NCI-H82 (cell line): ENCODE measurements at regions not wholly inside any gene's neighbourhood (a gene's known extent, or its start where the extent isn't known, plus 50 kb on each side); places are given as distances from the start of the nearest gene placed in this dataset.
"Not testable (repeated sequence)": the region's sequence is repeated elsewhere in the genome, so short reads cannot be mapped to it uniquely, and the experiment has no call there.

Source experiments
- DNase-seq: peaks from one replicate; lab custom pipeline; 2025; lab: John Stamatoyannopoulos, UW

DNA sequence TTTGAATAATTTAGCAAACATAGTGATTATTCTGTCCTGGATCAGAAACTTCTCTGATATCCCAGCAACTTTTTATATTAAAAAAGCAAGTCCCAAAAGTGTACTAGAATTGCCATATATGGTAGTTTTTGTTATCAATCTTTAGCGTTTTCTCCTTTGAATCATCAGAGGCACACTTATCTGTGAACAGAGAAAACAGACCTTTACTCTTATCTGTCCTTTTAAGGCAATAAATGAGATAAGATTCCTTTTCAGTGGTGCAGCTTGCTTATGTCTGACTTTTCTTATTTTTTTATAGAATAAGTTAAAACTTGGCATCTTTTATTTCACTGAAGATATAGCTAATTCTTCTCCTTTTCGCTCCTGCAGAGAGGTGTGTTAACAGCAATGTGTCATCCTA lies 458.1 kb upstream of the PCDH10 start:
- DNase-seq, result no peak

DNA sequence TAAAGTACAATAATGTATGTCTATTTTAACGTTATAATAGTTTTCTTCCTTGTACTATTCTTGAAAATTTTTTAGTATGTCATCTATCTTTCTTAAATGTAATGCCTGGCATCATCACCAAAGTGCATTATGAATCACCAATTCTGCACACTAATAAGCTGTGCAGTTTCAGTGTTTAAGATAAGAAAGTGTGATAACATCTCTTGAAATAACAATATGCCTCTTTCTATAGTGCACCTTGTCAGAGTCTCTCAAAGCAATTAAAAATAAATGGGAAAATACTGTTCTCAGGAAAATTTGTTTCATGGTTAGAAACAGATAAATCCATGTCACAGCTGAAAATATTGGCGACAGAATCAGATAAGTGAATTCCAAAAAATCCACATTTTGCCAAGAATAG lies 457.4 kb upstream of the PCDH10 start:
- no peak for DNase-seq

DNA sequence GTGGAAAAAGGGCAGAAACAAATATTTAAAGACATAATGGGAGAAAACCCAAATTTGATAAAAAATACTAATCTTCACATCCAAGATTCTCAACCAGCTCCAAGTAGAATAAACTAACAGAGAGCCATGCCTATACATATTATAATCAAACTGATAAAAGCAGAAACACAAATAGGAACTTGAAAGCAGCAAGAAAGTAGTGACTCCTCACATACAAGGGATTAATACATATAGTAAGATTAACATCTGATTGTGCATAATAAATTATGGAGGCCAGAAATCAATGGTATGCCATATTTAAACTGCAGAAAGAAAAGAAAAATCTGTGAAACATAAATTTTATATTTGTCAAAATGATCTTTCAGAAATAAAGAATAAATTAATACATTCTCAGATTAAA lies 454.3 kb upstream of the PCDH10 start:
- DNase-seq, result no peak

DNA sequence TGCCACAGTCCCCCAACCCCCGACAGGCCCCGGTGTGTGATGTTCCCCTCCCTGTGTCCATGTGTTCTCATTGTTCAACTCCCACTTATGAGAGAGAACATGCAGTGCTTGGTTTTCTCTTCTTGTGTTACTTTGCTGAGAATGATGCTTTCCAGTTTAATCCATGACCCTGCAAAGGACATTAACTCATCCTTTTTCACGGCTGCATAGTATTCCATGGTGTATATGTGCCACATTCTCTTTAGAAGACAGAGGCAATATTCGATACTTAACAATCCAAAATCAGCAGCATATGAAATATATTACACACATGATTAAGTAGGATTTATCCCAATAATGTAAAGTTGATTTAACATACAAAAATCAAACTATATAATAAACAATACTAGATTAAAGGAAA lies 451.6 kb upstream of the PCDH10 start:
- DNase-seq, result not testable (repeated sequence)

DNA sequence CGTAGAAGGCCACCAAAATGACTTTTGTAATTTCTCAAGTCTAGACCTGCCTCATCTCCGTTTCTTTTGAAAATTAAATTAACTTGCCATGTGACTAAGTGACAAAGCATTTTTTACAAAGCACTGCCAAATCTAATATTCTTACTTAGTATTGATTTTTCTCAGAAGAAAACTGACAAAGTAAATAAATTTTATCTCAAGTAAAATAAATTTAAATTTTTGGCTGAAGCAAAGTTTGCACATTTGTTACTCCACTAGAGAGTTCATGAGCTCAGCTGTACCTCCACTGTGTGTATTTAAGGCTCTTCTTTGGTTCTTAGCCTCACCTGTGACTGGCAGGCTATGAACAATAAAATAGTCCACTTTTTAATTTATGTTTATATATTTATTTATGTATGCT lies 441.1 kb upstream of the PCDH10 start:
- no peak for DNase-seq

DNA sequence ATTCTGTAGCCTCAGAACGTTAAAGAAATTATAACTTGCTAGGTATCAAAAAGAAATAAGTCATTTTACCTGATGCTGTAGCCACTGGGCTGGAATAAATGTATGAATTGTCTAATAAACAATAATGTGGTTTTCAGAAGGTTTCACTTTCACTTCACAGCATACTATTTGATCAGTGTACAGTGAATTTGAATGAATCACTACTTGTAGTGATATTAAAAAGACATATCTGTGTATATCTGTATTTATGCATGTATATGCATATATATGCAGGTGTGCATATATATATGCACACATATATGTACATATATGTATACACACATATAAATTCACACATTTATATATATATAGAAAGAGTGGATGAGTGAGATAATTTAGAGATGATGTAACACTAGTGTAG lies 440.0 kb upstream of the PCDH10 start:
- no peak for DNase-seq

DNA sequence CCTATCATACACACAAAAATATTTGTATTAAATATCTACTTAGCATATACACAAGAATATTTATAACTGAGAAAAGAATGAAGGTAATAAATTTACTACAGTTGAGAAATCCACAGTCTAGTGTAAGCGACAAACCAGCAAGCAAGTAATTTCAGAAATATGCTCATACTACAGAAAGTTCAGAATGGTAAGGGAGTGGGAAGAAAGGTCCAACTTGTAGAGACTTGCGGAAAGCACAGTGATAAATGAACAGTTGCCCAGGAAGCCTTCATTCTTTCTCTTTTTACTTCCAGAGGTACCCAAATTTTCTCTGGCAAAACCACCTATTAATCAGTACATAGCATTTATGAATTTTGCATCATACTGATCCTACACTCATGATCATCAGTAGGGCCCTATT lies 438.1 kb upstream of the PCDH10 start:
- DNase-seq, result no peak

DNA sequence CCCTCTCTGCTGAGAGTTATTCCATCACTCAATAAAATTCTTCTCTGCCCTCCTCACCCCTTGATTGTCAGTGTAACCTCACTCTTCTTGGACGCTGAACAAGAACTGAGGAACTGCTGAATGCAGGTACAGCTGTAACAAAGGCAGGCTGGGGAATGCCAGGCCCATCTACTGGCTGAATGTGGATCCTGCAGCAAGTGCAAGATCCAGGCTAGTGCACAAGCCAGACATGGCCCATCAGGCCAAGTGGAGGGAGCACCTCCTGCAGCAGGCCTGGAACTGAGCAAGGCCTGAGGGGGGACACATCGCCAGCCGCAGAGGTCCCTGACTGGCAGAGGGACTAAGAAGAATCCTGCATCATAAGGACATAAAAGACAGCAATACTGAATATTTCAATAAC lies 411.8 kb upstream of the PCDH10 start:
- no peak for DNase-seq

DNA sequence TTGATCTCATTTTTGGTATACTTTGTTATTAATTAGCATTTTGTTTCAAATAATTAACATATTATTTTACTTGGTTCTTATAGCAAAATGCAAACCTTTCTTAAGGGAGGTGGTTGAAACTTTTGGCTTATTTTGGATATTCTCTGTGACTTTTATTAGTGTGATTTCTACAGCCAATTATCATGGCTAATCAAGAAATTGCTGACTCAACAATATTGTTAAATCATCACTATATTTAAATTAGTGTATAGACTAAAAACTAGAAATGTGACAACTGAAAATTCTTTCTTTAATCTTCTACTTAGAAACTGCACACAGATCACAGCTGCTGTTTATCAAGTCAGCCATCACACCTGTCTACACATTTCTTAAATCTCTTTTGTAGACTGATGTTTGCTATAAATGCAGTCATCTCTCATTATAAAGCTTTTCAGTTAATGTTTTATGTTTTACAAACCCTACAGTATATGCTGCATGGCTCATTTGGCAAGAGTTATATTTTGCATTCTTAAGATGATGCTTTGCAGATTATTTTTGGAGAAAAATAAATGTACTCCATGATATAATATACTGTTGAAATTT lies 389.8 kb upstream of the PCDH10 start:
- DNase-seq, result peak; percentile 28

DNA sequence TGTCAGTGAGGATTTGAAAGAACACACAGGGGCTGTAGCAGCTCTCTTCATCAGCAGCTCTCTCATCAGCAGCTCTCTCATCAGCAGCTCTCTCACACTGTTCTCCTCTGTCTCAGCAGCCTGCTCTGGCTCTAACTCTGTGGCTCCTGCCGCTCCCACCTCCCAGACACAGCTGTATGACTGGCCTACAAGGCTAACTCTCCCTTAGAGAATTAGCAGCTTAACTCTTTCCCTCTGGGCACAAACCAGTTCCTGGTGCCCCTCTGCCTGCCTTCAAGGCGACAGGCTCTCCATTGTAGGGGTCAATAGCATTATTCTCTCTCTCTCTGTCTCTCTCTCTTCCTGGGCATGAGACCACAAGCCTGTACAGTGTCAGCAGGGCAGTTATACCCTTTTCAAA lies 385.6 kb upstream of the PCDH10 start:
- no peak for DNase-seq

DNA sequence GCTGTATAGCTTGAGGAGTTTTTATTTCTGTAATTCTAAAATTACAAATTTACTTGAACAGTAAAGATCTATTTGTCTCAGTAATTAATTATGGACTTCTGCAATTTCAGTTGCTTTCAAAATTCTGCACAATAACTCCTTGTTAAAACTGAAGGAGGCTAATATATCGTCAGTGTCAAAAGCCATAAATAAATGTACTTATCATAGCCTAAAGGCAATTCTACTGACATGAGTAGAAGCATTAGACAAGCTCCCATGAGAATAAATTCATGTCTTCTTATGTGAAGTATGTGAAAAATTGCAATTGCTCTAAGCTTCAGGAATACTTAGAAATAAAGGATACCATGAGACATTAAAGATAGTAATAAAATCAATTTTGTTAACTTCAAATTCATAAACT lies 381.2 kb upstream of the PCDH10 start:
- no peak for DNase-seq

DNA sequence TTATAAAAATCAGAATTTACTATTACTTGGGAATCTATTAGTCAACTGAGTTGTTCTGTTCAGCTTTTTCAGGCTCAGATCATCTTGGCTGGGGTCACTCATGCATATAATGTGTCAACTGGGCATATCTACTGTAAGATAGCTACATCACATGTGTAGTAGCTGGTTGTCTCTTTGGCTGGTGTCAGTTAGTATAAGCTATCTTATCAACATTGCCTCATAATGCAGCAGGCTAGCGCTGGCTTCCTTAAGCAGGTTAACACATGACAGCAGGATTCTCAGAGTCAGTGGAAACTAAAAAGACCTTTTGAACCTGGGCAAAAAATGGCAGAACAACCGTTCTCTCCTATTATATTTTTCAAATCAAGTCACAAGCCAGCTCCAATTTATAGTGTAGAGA lies 378.3 kb upstream of the PCDH10 start:
- no peak for DNase-seq

DNA sequence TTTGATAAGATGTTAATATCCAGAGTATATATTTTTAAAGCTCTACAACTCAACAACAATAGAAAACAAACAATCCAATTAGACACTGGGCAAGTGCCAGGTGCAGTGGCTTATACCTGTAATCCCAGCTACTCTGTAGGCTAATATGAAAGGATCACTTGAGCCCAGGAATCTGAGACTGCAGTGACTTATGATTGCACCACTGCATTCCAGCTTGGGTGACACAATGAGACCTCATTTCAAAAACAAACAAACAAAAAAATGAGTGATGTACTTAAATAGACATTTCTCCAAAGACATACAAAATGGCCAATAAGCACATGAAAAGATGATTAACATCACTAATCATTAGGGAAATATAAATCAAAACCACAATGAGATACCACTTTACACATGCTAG lies 356.8 kb upstream of the PCDH10 start:
- peak; percentile 25 for DNase-seq

DNA sequence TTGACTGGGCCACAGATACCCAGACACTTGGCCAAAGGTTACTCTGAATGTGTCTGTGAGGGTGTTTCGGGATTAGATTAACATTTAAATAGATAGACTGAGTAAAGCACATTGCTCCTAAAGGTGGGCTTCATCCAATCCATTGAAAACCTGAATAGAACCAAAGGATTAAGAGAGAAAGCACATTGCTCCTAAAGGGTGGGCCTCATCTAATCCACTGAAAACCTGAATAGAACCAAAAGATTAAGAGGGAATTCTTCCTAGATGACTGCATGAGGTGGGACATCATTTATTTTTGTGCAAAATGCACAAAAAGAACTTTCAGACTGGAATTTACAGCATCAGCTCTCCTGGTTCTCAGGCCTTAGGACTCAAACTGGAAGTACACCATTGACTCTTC lies 351.2 kb upstream of the PCDH10 start:
- DNase-seq, result no peak

DNA sequence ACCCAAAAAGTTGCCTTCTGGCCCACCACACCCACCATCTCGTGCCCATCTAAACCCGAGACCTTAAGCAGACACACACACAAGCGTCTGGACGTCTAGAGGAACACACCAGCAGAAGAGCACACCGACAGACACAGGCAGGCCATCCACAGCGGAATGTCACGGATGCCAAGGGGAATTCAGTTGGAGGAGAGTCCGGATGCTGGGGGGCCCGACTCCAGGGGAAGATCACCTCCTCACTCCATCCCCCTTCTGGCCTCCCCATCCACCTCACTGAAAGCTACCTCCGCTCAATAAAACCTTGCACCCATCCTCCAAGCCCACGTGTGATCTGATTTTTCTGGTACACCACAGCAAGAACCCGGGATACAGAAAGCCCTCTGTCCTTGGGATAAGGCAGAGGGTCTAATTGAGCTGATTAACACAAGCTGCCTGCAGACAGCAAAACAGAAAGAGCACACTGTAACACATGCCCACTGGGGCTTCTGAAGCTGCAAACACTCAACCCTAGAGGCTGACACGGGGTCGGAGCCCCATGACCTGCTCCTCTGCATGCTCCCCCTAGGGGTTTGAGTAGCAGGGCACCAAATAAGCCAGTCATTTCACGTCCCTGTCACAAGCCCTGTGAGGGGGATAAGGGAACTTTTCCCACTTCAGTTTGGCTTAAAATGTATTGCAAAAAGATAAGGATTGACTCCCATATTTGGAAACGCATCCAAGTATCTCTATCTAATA lies 339.6 kb upstream of the PCDH10 start:
- DNase-seq, result peak; percentile 39

DNA sequence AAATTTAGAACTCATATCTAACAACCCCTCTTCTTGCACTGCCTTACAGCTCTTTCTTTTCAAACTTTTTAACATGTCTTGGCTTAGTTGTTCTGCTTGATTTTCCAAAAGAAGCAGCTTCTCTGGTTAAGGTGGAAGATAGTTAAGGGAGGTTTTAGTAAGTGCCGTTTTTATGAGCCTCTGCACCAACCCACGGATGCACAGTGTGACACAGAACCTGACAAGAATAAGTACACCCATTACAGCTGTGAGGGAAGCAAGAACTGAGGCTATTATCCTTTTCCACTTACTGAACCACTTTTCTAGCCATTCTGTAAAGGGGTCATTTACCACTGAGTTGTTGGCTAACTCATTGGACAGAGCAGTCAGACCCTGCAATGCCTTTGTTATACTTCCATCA lies 336.0 kb upstream of the PCDH10 start:
- not testable (repeated sequence) for DNase-seq

DNA sequence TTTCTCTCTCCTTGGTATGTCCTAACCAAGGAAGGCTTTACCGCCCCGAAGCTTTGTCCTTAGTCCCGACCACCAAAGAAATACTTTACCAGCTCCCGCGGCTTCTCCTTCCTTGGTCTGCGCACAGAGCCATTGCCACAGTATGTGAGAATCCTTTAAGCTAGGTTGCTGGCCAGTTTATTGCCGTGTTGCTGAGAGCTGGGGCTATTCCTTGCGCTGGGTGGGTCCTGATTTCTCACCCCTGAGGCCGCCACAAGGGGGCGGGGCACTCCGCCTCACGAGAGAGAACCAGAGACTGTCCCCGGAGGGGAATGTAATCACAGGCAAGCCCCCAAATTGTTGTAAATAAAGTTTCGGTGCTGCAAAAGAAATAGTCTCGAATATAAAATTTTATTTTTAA lies 331.0 kb upstream of the PCDH10 start:
- no peak for DNase-seq

DNA sequence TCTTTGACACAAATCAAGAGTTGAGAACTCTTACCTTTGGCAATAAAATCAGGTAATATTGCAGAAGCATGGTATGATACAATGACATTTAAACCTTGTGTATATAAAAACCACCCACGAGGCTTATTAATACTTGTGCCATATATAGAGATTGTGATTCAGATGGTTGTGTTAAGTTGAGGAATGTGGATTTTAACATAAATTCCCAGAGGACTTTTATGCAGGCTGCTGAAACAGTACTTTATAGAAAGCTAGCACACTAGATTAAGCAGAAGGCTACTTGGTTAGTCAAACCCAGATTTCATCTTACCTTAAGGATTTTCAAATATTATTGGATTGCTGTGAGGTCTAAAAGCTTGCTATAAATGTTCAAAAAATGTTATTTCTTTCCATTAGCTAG lies 325.7 kb upstream of the PCDH10 start:
- no peak for DNase-seq

DNA sequence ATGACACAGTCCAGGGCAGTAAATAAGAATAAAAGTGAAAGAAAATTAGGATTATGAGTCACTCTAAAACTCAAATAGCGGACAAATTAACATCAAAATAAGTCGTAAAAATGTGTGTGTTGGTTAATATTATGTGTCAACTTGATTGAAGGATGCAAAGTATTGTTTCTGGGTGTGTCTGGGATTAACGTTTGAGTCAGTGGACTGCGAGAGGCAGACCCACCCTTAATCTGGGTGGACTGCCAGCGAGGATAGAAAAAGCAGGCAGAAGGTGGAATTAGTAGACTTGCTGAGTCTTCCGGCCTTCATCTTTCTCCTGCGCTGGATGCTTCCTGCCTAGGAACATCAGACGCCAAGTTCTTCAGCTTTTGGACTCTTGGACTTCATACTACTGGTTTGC lies 324.3 kb upstream of the PCDH10 start:
- DNase-seq, result no peak

DNA sequence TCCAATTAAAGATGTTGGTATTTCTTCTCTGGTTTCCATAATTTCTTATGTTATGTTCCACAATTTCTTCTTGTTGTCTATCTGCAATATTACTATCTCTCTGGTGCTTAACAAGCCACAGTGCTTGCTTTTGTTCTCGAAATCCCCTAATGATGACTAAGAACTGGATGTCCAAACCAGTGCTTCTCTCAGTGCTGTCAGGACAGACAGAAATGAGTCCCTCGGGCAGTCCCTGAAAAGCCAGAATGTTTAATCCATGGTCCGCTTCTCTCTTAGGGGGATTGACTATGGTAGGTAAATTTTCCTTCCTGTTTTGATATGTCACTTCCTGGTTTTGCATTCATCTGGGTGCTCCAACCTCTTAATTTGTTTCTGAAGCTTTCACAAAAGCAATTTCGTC lies 321.6 kb upstream of the PCDH10 start:
- no peak for DNase-seq

DNA sequence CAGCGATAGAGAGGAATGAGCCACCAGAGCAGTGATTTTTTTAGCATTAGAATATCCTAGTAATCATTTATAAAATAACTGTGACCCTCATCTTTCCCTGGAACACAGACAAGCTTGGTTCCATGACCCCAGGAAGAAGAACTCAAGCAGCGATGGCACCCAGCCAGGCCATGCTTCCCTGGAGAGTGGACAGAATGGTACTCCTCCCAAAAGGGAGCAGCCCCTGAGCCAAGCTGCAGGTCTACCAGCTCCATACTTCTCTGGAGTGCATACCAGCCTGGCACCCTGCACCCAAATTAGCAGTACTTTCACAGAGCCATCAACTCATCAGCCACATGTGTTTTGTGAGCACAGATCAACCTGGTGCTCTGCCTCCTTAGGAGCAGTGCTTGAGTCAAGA lies 310.9 kb upstream of the PCDH10 start:
- no peak for DNase-seq

DNA sequence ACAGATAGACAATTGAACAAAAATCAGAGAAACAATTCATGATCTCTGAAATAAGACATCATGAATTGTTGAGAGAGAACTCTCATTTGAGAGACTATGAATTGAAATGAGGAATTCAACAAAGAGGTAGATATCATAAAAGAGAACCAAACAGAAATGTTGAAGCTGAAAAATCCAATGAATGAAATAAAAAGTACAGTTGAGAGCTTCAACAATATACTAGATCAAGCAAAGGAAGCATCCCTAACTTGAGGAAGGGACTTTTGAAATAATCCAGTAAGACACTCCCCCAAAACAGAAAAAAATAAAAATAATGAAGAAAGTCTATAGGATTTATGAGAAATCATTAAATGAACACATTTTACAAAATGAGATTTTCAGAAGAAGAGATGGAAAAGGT lies 310.0 kb upstream of the PCDH10 start:
- DNase-seq, result no peak

DNA sequence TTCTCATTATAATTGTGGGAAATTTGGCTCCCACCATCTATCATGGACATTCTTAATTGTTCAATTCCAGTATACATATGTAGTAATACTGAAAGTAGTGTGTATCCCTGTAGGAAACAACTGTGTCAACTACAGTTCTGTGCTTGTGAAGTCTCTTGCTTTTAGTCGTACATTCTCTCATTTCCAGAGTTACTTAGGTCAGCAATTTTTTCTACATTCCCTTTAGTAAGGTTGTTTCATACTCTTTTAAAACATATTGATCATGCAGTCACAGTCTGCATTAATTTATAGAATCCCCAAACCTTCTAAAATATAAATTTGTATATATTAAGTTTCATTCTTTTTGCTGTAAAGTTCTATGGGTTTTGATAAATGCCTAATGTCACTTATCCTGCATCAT lies 289.2 kb upstream of the PCDH10 start:
- no peak for DNase-seq

DNA sequence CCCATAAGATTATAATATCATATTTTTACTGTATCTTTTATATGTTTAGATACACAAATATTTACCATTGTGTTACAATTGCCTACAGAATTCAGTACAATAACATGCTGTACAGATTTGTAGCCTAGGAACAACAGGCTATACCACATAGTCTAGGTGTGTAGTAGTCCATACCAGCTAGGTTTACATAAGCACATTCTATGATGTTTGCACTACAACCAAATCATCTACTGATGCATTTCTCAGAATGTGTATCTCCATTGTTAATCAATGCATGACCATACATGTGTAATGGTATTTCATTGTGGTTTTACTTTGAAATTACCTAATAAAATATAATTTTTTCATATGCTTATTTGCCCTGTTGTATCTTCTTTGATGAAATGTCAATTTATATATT lies 288.1 kb upstream of the PCDH10 start:
- no peak for DNase-seq
